ENCODE measurements at regions not wholly inside any gene's neighbourhood (a gene's known extent, or its start where the extent isn't known, plus 50 kb on each side); places are given as distances from the start of the nearest gene placed in this dataset.

DNA sequence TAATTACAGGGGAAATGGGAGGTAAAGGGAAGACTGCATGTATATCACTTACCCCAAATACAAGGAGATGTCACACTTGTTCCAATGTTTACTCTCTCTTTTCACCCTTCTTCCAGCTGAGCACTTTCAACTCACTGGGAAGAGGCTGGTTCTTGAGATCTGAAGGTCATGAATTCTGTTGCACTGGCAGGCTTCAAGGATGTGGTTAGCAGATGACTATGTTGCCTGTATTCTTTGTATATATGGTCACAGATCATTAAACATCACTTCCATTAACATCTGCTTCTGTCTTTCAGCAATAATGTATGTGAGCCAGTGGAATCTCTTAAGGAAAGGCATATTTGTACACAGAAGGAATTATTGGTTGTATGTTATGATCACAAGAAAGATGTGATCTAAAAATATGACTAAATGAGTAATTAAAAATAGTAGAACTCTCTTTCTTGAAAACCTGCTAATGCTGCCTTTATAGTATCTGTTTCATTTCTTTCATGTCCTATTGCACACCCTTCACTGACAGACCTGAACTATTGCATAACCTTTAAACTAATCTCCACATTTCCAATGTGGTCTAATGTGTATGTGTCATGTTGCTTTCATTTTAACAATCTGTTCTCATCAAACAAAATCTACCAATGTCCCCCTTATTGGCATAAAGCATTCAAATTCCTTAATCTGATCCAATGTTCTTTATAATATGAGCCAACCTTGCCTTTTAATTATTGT is 131.4 kb upstream of the EPHA7 start:
- intact Hi-C loops (cut with DNase I) = no loop called here
- no peak overlapping the region for H3K27ac ChIP-seq
- H3K27me3 ChIP-seq = no peaks in the 10 kb centered on the region
- no peaks in the 10 kb centered on the region for H3K36me3 ChIP-seq
- no peak for DNase-seq
- no peak overlapping the region for H3K4me3 ChIP-seq (replicated peaks in 1 of 3)
- no peak for TF ChIP-seq POLR2A (IDR thresholded peaks at IDR 0.05)
- TF ChIP-seq, protein P1, sequence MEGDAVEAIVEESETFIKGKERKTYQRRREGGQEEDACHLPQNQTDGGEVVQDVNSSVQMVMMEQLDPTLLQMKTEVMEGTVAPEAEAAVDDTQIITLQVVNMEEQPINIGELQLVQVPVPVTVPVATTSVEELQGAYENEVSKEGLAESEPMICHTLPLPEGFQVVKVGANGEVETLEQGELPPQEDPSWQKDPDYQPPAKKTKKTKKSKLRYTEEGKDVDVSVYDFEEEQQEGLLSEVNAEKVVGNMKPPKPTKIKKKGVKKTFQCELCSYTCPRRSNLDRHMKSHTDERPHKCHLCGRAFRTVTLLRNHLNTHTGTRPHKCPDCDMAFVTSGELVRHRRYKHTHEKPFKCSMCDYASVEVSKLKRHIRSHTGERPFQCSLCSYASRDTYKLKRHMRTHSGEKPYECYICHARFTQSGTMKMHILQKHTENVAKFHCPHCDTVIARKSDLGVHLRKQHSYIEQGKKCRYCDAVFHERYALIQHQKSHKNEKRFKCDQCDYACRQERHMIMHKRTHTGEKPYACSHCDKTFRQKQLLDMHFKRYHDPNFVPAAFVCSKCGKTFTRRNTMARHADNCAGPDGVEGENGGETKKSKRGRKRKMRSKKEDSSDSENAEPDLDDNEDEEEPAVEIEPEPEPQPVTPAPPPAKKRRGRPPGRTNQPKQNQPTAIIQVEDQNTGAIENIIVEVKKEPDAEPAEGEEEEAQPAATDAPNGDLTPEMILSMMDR (IDR thresholded peaks at IDR 0.05) = no peak
- no peaks in the 10 kb centered on the region for H3K4me1 ChIP-seq
- no peaks in the 10 kb centered on the region for H3K9me3 ChIP-seq

DNA sequence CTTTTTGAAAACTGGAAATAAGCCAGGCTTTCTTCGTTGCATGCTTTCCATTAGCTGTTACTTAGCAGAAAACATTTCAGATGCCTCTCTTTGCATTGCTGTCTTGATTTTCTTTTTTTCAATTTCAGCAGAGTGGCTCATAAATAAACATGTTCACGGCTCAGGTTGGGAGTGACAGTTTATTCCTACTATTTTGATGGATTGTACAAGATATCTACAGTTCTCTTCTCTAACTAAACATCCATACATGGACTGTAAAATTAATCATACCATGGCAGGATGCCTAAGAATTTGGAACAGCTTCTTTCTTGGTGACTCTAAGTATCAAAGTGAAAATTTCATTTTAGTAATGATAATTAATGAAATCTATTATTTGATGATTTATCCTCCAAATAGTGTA is 130.5 kb upstream of the EPHA7 start:
- TF ChIP-seq, protein P1 (IDR thresholded peaks at IDR 0.05) = no peak
- H3K27ac ChIP-seq = no peak overlapping the region
- WGBS, 2 donors = 47 to 60% methylated on average over 2 of the region's 2 CpGs
- intact Hi-C loops (cut with DNase I) = no loop called here
- H3K4me1 ChIP-seq = no peaks in the 10 kb centered on the region
- H3K36me3 ChIP-seq = no peaks in the 10 kb centered on the region
- H3K27me3 ChIP-seq = no peaks in the 10 kb centered on the region
- H3K9me3 ChIP-seq = no peaks in the 10 kb centered on the region
- no peak for DNase-seq
- H3K4me3 ChIP-seq (replicated peaks in 1 of 3) = no peak overlapping the region

DNA sequence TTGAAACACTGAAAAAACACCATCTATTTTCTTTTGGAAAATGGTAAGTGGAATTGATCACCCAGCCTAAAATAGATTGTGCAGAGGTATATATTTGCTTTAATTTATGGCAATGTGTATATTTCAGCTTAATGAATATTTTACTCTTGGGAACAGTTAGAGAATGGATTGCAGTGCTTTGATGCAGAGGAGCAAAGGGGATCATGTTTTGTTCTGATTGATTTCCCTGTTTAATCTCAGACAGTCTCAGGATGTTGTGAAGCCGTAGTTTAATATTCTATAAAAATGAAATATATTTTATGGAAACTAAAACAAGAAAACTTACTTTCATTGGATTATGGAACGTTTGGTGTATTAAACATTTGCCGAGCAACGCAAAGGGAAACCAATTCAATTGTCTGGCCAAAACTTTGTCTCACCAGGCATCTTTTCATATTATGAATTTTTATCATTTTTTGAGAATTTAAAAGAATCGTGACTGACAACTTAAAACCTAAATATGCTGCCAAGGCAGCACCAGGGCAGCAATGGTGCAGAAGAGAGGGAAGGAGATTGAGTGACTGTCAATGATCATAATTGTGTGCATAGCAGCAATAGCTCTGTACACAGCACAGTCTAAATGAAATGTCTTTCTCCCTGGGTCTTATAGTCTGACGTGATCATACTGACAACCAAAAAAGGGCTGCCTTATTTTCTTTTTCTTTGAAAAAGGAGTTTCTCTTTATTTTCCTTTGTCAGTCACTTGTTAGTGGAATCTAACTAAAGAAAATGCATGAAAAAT is 105.5 kb upstream of the EPHA7 start:
- intact Hi-C loops (cut with DNase I) = no loop called here
- Histone ChIP-seq H3K4me1 (no peaks in the 10 kb centered on the region), H3K27me3 (no peaks in the 10 kb centered on the region), H3K4me3 (replicated peaks in 1 of 3) (no peak overlapping the region), H3K9me3 (no peaks in the 10 kb centered on the region), H3K36me3 (no peaks in the 10 kb centered on the region), H3K27ac (no peak overlapping the region)
- no peak for DNase-seq
- 81 to 83% methylated on average over 6 of the region's 6 CpGs for WGBS, 2 donors
- TF ChIP-seq POLR2A (IDR thresholded peaks at IDR 0.05) = no peak
- TF ChIP-seq, protein P1 (IDR thresholded peaks at IDR 0.05) = no peak

DNA sequence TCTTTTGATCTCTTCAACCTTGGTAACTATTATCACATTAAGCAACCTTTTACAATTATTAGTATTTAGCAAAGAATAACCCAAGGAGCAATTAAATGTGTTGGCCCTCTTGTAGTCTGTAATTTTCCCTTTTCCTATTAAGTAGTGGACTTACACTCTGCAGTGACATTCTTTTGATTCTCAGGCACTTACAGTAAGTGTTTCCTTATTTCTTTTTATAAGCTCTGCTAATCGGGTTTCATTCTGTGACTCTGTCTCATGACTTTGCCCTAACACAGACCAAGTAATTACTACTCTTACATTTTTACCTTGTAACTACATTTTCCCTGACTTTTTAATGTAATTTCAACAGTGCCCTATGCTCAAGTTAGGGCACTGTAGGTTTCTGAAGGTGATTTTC is 104.0 kb upstream of the EPHA7 start:
- H3K36me3 ChIP-seq = no peaks in the 10 kb centered on the region
- no peak overlapping the region for H3K27ac ChIP-seq
- 35 to 42% methylated on average over 1 of the region's 1 CpG for WGBS, 2 donors
- TF ChIP-seq, protein P1 (IDR thresholded peaks at IDR 0.05) = no peak
- TF ChIP-seq POLR2A (IDR thresholded peaks at IDR 0.05) = no peak
- H3K4me3 ChIP-seq (replicated peaks in 1 of 3) = no peak overlapping the region
- no peaks in the 10 kb centered on the region for H3K9me3 ChIP-seq
- no peaks in the 10 kb centered on the region for H3K27me3 ChIP-seq
- intact Hi-C loops (cut with DNase I) = no loop called here
- DNase-seq = no peak
- no peaks in the 10 kb centered on the region for H3K4me1 ChIP-seq

DNA sequence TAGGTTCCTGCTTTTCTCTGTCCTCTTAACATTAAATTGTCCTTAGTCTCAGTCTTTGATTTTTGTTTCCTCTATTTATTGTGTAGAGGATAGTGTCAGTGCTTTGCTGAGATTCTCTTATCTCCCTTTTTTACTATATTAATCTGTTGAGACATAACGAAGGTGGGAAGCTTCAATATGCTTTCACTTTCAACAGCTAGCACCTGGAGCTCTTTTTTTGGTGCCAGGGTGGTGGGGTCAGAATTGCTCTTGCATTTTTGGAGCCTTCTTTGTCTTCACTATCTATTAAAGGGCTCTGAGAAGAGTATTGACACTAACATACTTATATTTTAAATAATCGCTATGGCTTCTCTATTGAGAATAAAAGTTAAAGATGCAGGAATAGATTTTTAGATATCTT is 97.1 kb upstream of the EPHA7 start:
- DNase-seq = no peak
- Histone ChIP-seq H3K4me3 (replicated peaks in 1 of 3) (no peak overlapping the region), H3K27me3 (no peaks in the 10 kb centered on the region), H3K36me3 (no peaks in the 10 kb centered on the region), H3K4me1 (no peaks in the 10 kb centered on the region), H3K27ac (no peak overlapping the region), H3K9me3 (no peaks in the 10 kb centered on the region)
- intact Hi-C loops (cut with DNase I) = no loop called here
- WGBS, 2 donors = 80 to 82% methylated on average over 2 of the region's 2 CpGs
- TF ChIP-seq POLR2A (IDR thresholded peaks at IDR 0.05) = no peak
- TF ChIP-seq, protein P1 (IDR thresholded peaks at IDR 0.05) = no peak

All from thyroid gland (tissue), 4 donors.